ENCODE measurements at regions not wholly inside any gene's neighbourhood (a gene's known extent, or its start where the extent isn't known, plus 50 kb on each side); places are given as distances from the start of the nearest gene placed in this dataset.
A peak's percentile ranks its signal among the peaks of the same experiment; 100 is the strongest.
"Not testable (repeated sequence)": the region's sequence is repeated elsewhere in the genome, so short reads cannot be mapped to it uniquely, and the experiment has no call there.

DNA sequence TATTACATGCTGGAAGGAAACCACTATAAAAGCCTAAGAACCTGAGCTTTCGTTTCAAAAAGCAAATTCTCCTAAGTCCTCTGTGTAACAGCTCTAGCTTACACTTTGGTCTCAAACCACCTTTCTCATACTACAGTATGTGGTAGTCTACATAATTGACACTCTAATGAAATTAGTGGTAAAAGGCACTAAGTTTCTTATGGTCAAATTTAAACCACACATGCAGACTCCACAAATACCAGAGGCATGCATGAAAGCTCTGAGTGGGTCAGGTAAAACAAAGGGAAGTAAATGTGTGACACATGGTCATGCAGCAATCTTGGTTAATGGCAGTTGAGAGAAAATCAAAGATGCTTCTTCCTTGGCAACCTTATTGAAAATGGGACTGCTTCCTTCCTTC, 187.8 kb downstream of the CCNG2 start:
- H3K27me3 ChIP-seq (ENCODE audit: control insufficient read depth in 2 of 2, insufficient read depth in 2 of 2, low read length in 2 of 2), result no peaks in the 10 kb centered on the region
- no peaks in the 10 kb centered on the region for H3K4me1 ChIP-seq (ENCODE audit: control insufficient read depth in 2 of 2, insufficient read depth in 2 of 2, low read length in 2 of 2)
- POLR2A ChIA-PET, result no interaction called here
- Mint-ChIP-seq H3K9me3 (peaks cover 6 to 28% (median 24%) of the 10 kb centered on the region in 11 donors), H3K4me3 (no peak overlapping the region), H3K27ac (no peak overlapping the region), H3K27me3 (peaks cover 6 to 35% (median 24%) of the 10 kb centered on the region in 5 donors), H3K36me3 (peaks cover 0 to 5% (median 0%) of the 10 kb centered on the region in 5 donors), H3K4me1 (no peaks in the 10 kb centered on the region)
- H3K36me3 ChIP-seq (ENCODE audit: control insufficient read depth in 2 of 3, insufficient read depth in 3 of 3, low read length in 3 of 3), result no peaks in the 10 kb centered on the region
- intact Hi-C loops (cut with micrococcal nuclease), result no loop called here
- DNase-seq (no peak), ATAC-seq (no peak)
- CTCF ChIA-PET, result interaction anchor here (0.6 kb wide), 1 partner anchor 1697 kb away, joined by 3 read pairs; no protein-coding TSS in a partner anchor
- H3K9me3 ChIP-seq (ENCODE audit: control insufficient read depth in 2 of 3, low read length in 3 of 3), result peaks cover 0 to 13% (median 0%) of the 10 kb centered on the region in 3 experiments
- no peak overlapping the region for H3K4me3 ChIP-seq (ENCODE audit: low read length)
- no peak overlapping the region for H3K27ac ChIP-seq (ENCODE audit: low read depth, low read length)

DNA sequence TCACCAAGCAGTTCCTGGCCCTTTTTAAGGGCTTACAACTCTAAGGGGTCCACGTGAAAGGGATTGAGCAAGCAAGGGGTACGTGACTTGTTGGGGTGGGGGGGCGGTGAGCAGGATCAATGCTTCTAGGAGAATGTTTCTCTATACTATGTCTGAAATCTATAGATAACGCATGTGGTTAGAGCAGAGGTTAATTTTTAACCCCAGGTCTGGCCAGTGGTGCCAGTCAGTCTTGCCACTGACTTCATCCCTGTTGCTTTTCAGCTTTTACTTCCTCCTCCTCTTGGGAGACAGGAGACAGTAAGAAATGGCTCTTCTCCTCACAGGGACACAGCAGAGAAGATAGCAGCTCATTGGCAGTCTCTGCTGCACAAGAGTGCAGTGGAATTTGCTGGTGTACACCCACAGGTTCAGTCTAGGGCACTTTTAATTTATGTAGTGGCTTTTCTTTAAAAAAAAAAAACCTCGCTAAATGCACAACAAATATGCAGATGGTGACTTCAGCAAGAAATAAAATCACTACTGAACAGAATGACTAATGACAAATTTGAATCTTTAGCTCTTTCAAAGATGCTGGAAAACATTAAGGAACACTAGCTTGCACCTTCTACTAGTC, 190.5 kb downstream of the CCNG2 start:
- intact Hi-C loops (cut with micrococcal nuclease), result no loop called here
- Histone ChIP-seq H3K27me3 (ENCODE audit: control insufficient read depth in 2 of 2, insufficient read depth in 2 of 2, low read length in 2 of 2) (no peaks in the 10 kb centered on the region), H3K4me3 (ENCODE audit: low read length) (no peak overlapping the region), H3K9me3 (ENCODE audit: control insufficient read depth in 2 of 3, low read length in 3 of 3) (peaks cover 0 to 9% (median 0%) of the 10 kb centered on the region in 3 experiments), H3K27ac (ENCODE audit: low read depth, low read length) (no peak overlapping the region), H3K4me1 (ENCODE audit: control insufficient read depth in 2 of 2, insufficient read depth in 2 of 2, low read length in 2 of 2) (no peaks in the 10 kb centered on the region), H3K36me3 (ENCODE audit: control insufficient read depth in 2 of 3, insufficient read depth in 3 of 3, low read length in 3 of 3) (no peaks in the 10 kb centered on the region)
- ChIA-PET CTCF (no interaction called here), POLR2A (no interaction called here)
- Mint-ChIP-seq H3K27me3 (peaks cover 9 to 17% (median 15%) of the 10 kb centered on the region in 5 donors), H3K4me3 (no peak overlapping the region), H3K4me1 (no peaks in the 10 kb centered on the region), H3K36me3 (peaks cover 0 to 4% (median 0%) of the 10 kb centered on the region in 5 donors), H3K9me3 (peaks cover 0 to 16% (median 5%) of the 10 kb centered on the region in 11 donors), H3K27ac (no peak overlapping the region)
- DNase-seq (no peak), ATAC-seq (no peak)

DNA sequence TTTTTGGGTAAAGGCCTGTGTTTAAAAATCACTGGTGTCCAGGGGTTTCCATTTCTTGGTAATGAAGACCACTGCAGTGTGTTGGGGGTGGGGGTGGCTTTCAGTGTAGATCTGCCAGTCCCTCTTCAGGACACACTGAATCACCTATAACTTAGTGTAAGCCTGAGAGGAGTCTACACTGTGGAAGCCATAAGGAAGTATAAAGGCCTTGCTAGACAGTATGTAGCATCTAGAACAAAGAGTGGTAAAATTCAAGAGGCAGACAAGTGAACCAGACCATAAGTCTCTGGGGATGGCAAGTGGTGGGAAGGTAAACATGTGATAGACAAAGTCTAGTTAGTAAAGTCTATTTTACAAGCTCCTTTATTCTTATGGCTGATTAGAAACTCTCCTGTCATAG, 191.8 kb downstream of the CCNG2 start:
- H3K27ac Mint-ChIP-seq, result no peak overlapping the region
- H3K27ac ChIP-seq (ENCODE audit: low read depth, low read length), result no peak overlapping the region
- POLR2A ChIA-PET, result no interaction called here
- CTCF ChIA-PET, result no interaction called here
- intact Hi-C loops (cut with micrococcal nuclease), result no loop called here
- H3K36me3 ChIP-seq (ENCODE audit: control insufficient read depth in 2 of 3, insufficient read depth in 3 of 3, low read length in 3 of 3), result no peaks in the 10 kb centered on the region
- H3K27me3 Mint-ChIP-seq, result peaks cover 9 to 17% (median 14%) of the 10 kb centered on the region in 5 donors
- peaks cover 0 to 4% (median 0%) of the 10 kb centered on the region in 5 donors for H3K36me3 Mint-ChIP-seq
- H3K4me1 Mint-ChIP-seq, result no peaks in the 10 kb centered on the region
- H3K4me1 ChIP-seq (ENCODE audit: control insufficient read depth in 2 of 2, insufficient read depth in 2 of 2, low read length in 2 of 2), result no peaks in the 10 kb centered on the region
- no peak overlapping the region for H3K4me3 Mint-ChIP-seq
- no peaks in the 10 kb centered on the region for H3K9me3 ChIP-seq (ENCODE audit: control insufficient read depth in 2 of 3, low read length in 3 of 3)
- no peak for DNase-seq
- ATAC-seq, result no peak
- H3K27me3 ChIP-seq (ENCODE audit: control insufficient read depth in 2 of 2, insufficient read depth in 2 of 2, low read length in 2 of 2), result no peaks in the 10 kb centered on the region
- H3K9me3 Mint-ChIP-seq, result peaks cover 0 to 4% (median 0%) of the 10 kb centered on the region in 11 donors
- no peak overlapping the region for H3K4me3 ChIP-seq (ENCODE audit: low read length)

DNA sequence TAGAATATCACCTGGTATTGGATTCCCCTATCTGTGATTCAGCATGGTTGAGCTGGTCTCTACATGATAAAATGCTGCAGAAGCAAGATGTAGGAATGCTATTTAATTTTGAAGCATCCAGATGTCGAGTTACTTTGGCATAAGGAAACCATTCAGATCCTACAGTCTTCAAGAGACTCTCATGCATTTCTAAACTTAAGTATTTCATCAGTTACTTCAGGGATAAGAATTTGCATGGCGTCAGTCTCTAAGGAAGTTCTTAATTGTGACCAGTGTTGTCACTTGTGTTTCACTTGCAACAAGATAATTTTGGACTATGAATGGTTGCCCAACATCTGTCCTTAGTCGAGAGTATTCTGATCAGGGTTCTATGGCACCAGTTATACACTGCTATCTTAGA, 192.4 kb downstream of the CCNG2 start:
- H3K27ac Mint-ChIP-seq, result no peak overlapping the region
- H3K27me3 Mint-ChIP-seq, result peaks cover 6 to 17% (median 9%) of the 10 kb centered on the region in 5 donors
- Histone ChIP-seq H3K36me3 (ENCODE audit: control insufficient read depth in 2 of 3, insufficient read depth in 3 of 3, low read length in 3 of 3) (no peaks in the 10 kb centered on the region), H3K27ac (ENCODE audit: low read depth, low read length) (no peak overlapping the region), H3K27me3 (ENCODE audit: control insufficient read depth in 2 of 2, insufficient read depth in 2 of 2, low read length in 2 of 2) (no peaks in the 10 kb centered on the region), H3K9me3 (ENCODE audit: control insufficient read depth in 2 of 3, low read length in 3 of 3) (no peaks in the 10 kb centered on the region), H3K4me1 (ENCODE audit: control insufficient read depth in 2 of 2, insufficient read depth in 2 of 2, low read length in 2 of 2) (no peaks in the 10 kb centered on the region), H3K4me3 (ENCODE audit: low read length) (no peak overlapping the region)
- intact Hi-C loops (cut with micrococcal nuclease), result no loop called here
- H3K4me3 Mint-ChIP-seq, result no peak overlapping the region
- DNase-seq (no peak), ATAC-seq (no peak)
- peaks cover 0 to 4% (median 0%) of the 10 kb centered on the region in 5 donors for H3K36me3 Mint-ChIP-seq
- no peaks in the 10 kb centered on the region for H3K4me1 Mint-ChIP-seq
- POLR2A ChIA-PET, result no interaction called here
- peaks cover 0 to 2% (median 0%) of the 10 kb centered on the region in 11 donors for H3K9me3 Mint-ChIP-seq
- CTCF ChIA-PET, result no interaction called here

DNA sequence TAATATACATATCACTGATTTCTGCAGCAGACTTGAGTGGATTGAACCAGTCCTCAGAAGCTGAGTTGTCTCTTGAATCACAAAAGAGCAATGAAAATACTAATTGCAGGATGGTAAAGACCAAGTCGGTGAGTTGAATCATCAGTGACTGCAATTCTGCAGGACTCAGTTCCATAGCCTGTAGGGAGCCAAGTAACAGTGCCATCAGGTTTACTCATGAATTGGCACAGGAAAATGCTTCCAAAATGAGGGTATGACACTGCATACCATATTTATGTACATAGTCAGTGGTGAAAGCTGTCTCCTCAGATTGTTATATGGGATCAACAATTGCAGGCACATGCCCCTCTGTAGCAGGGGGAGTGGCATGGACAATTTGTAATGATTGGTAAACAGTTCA, 192.8 kb downstream of the CCNG2 start:
- CTCF ChIA-PET, result no interaction called here
- Mint-ChIP-seq H3K36me3 (peaks cover 0 to 4% (median 0%) of the 10 kb centered on the region in 5 donors), H3K4me3 (no peak overlapping the region), H3K9me3 (peaks cover 0 to 2% (median 0%) of the 10 kb centered on the region in 11 donors), H3K27ac (no peak overlapping the region), H3K4me1 (no peaks in the 10 kb centered on the region), H3K27me3 (peaks cover 6 to 17% (median 9%) of the 10 kb centered on the region in 5 donors)
- no peak for DNase-seq
- intact Hi-C loops (cut with micrococcal nuclease), result no loop called here
- H3K36me3 ChIP-seq (ENCODE audit: control insufficient read depth in 2 of 3, insufficient read depth in 3 of 3, low read length in 3 of 3), result no peaks in the 10 kb centered on the region
- ATAC-seq, result no peak
- H3K4me3 ChIP-seq (ENCODE audit: low read length), result no peak overlapping the region
- H3K9me3 ChIP-seq (ENCODE audit: control insufficient read depth in 2 of 3, low read length in 3 of 3), result no peaks in the 10 kb centered on the region
- no peaks in the 10 kb centered on the region for H3K27me3 ChIP-seq (ENCODE audit: control insufficient read depth in 2 of 2, insufficient read depth in 2 of 2, low read length in 2 of 2)
- H3K4me1 ChIP-seq (ENCODE audit: control insufficient read depth in 2 of 2, insufficient read depth in 2 of 2, low read length in 2 of 2), result no peaks in the 10 kb centered on the region
- no peak overlapping the region for H3K27ac ChIP-seq (ENCODE audit: low read depth, low read length)
- POLR2A ChIA-PET, result no interaction called here

DNA sequence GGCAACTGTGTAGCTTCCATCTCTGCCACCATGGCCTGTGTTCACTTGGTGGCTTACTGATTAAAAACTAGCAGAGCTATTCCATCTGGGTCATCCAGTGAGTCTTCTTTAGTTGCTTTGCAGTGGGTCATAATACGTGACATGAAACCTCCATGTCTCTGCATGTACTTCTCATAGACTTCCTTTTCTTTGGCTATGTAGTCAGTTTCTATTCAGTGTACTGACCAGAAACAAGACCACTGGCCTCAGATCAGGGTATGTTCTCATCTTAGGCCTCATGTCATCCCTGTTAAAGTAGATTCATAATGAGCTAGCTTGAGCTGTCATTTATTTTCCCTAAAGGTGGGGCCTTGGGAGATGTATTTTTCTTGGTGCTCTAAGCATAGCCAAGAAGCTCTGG, 195.2 kb downstream of the CCNG2 start:
- Mint-ChIP-seq H3K4me1 (no peaks in the 10 kb centered on the region), H3K4me3 (no peak overlapping the region), H3K36me3 (no peaks in the 10 kb centered on the region), H3K27ac (no peak overlapping the region), H3K27me3 (peaks cover 0 to 3% (median 0%) of the 10 kb centered on the region in 5 donors), H3K9me3 (peaks cover 0 to 6% (median 0%) of the 10 kb centered on the region in 11 donors)
- no peaks in the 10 kb centered on the region for H3K27me3 ChIP-seq (ENCODE audit: control insufficient read depth in 2 of 2, insufficient read depth in 2 of 2, low read length in 2 of 2)
- no peak overlapping the region for H3K27ac ChIP-seq (ENCODE audit: low read depth, low read length)
- no peak overlapping the region for H3K4me3 ChIP-seq (ENCODE audit: low read length)
- H3K9me3 ChIP-seq (ENCODE audit: control insufficient read depth in 2 of 3, low read length in 3 of 3), result no peaks in the 10 kb centered on the region
- H3K36me3 ChIP-seq (ENCODE audit: control insufficient read depth in 2 of 3, insufficient read depth in 3 of 3, low read length in 3 of 3), result no peaks in the 10 kb centered on the region
- ATAC-seq (no peak), DNase-seq (no peak)
- ChIA-PET CTCF (no interaction called here), POLR2A (no interaction called here)
- intact Hi-C loops (cut with micrococcal nuclease), result no loop called here
- H3K4me1 ChIP-seq (ENCODE audit: control insufficient read depth in 2 of 2, insufficient read depth in 2 of 2, low read length in 2 of 2), result no peaks in the 10 kb centered on the region

DNA sequence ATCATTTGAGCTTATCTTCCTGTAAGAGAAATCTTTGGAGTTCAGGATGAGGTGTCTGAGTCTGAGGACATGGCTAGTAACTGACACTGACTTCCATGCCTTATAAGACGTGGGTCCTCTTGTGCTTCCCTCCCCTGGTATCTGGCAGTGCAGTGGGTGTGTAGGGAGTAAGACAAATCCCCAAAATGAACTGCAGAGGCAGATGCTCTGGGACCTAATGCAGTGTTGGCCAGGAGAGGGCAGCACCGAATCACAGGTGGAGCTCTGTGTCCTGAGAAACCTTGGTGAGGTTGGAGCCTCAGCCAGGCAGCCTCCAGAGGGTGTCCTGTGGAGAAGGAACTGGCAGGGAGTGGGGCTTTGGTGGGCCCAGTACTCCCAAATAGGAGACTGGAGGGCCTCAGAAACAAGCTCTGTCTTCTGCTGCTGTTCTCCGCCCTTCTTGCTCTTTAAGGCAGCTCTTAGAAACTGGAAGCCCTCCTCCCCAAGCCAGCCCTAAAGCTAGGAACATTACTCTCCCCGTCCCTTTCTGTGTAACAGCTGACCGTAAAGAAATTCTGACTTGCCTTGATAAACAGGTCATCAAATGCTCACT, 196.8 kb downstream of the CCNG2 start:
- H3K27ac Mint-ChIP-seq; H3K4me3 ChIP-seq (ENCODE audit: low read length); H3K36me3 Mint-ChIP-seq; H3K9me3 ChIP-seq (ENCODE audit: control insufficient read depth in 2 of 3, low read length in 3 of 3); DNase-seq; intact Hi-C loops (cut with micrococcal nuclease); H3K4me1 Mint-ChIP-seq; H3K27me3 ChIP-seq (ENCODE audit: control insufficient read depth in 2 of 2, insufficient read depth in 2 of 2, low read length in 2 of 2); H3K9me3 Mint-ChIP-seq; CTCF ChIA-PET; H3K27me3 Mint-ChIP-seq; H3K27ac ChIP-seq (ENCODE audit: low read depth, low read length); H3K4me3 Mint-ChIP-seq; H3K36me3 ChIP-seq (ENCODE audit: control insufficient read depth in 2 of 3, insufficient read depth in 3 of 3, low read length in 3 of 3); POLR2A ChIA-PET; H3K4me1 ChIP-seq (ENCODE audit: control insufficient read depth in 2 of 2, insufficient read depth in 2 of 2, low read length in 2 of 2): not testable (repeated sequence)
- ATAC-seq, result peak; percentile 31
